Esophagus muscularis mucosa (tissue), 4 donors: ENCODE measurements at regions not wholly inside any gene's neighbourhood (a gene's known extent, or its start where the extent isn't known, plus 50 kb on each side); places are given as distances from the start of the nearest gene placed in this dataset.

Source experiments
- DNase-seq: peaks from one replicate; pipeline ENCODE4 v3.0.0-alpha.2; 2017; ENCODE audit errors: extremely low spot score
- H3K27ac ChIP-seq, 4 donors: fragments of 200-600 bp; sonication (generic); replicated peaks in 1 of 4; 1 replicate in 3 of 4; 2 replicates in 1 of 4; pipeline ENCODE4 v1.5.1; 2016 to 2019; ENCODE audit warnings: mild to moderate bottlenecking in 1 of 4
- H3K27me3 ChIP-seq, 4 donors: fragments of 200-600 bp; sonication (generic); one replicate each; pipeline versions ENCODE4 v1.5.1 to v1.6.0; 2016 to 2019
- H3K36me3 ChIP-seq, 4 donors: fragments of 200-600 bp; sonication (generic); one replicate each; pipeline ENCODE4 v1.5.1; 2016 to 2019
- H3K4me1 ChIP-seq, 4 donors: fragments of 200-600 bp; sonication (generic); one replicate each; pipeline ENCODE4 v1.5.1; 2016 to 2019
- H3K4me3 ChIP-seq, 4 donors: fragments of 200-600 bp; sonication (generic); 1 replicate in 2 of 4; 2 replicates in 2 of 4; pipeline ENCODE4 v1.5.1; 2016 to 2019; ENCODE audit warnings: mild to moderate bottlenecking in 4 of 4, moderate library complexity in 1 of 4
- H3K9me3 ChIP-seq, 4 donors: fragments of 200-600 bp; sonication (generic); 1 replicate in 3 of 4; 2 replicates in 1 of 4; pipeline ENCODE4 v1.5.1; 2016 to 2019
- EP300 ChIP-seq: sonication (generic); formaldehyde crosslinking; IDR thresholded peaks from one replicate; pipeline ENCODE4 v1.6.1; 2017; ENCODE audit warnings: antibody characterized with exemption
- POLR2A ChIP-seq: fragments of 450-650 bp; IDR thresholded peaks from one replicate; pipeline ENCODE4 v1.6.1; 2017; ENCODE audit warnings: antibody characterized with exemption, moderate library complexity, mild to moderate bottlenecking, low read depth
- POLR2AphosphoS5 ChIP-seq, 2 donors: sonication (generic); formaldehyde crosslinking; IDR thresholded peaks; one replicate each; pipeline ENCODE4 v1.6.1; 2017; ENCODE audit warnings: antibody characterized with exemption in 2 of 2
- WGBS: methylation state at CpG from one replicate; pipeline ENCODE4 v1.1.5; 2018; 5-methylcytosine and 5-hydroxymethylcytosine counted together
- intact Hi-C: fragments of 100-400 bp; cut with DNase I; formaldehyde crosslinking; loops from one replicate; pipeline ENCODE4 v1.15.1; 2023
- TF ChIP-seq, protein P1 (sequence below), 3 experiments: fragments of 200-600 bp in 2 of 3; fragments of 450-650 bp in 1 of 3; sonication (generic) in 2 of 3; IDR thresholded peaks; one replicate each; pipeline ENCODE4 v1.5.1; 2017 to 2019; ENCODE audit warnings: antibody characterized with exemption in 3 of 3, mild to moderate bottlenecking in 2 of 3, moderate library complexity in 1 of 3

DNA sequence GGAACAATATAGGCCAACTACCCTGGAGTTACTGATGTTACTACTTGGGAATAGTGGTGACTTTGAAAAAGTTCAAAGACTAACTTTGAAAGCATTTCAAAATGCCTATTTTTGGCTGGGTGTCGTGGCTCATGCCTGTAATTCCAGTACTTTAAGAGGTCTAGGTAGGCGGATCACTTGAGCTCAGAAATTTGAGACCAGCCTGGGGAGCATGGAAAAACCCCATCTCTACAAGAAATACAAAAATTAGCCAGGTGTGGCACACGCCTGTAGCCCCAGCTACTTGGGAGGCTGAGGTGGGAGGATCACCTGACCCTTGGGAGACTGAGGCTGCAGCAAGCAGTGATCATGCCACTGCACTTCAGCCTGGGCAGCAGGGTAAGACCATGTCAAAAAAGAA lies 105.3 kb downstream of the ARRDC3 start:
- DNase-seq = no peak
- H3K4me3 ChIP-seq = no peak overlapping the region
- no peak overlapping the region for H3K27ac ChIP-seq
- no peaks in the 10 kb centered on the region for H3K27me3 ChIP-seq
- intact Hi-C loops = no loop called here
- H3K4me1 ChIP-seq = peaks cover 3 to 34% (median 26%) of the 10 kb centered on the region in 4 donors
- TF ChIP-seq POLR2AphosphoS5 (IDR thresholded peaks at IDR 0.05) = no peak
- no peak for TF ChIP-seq EP300
- no peak for TF ChIP-seq POLR2A
- TF ChIP-seq, protein P1, sequence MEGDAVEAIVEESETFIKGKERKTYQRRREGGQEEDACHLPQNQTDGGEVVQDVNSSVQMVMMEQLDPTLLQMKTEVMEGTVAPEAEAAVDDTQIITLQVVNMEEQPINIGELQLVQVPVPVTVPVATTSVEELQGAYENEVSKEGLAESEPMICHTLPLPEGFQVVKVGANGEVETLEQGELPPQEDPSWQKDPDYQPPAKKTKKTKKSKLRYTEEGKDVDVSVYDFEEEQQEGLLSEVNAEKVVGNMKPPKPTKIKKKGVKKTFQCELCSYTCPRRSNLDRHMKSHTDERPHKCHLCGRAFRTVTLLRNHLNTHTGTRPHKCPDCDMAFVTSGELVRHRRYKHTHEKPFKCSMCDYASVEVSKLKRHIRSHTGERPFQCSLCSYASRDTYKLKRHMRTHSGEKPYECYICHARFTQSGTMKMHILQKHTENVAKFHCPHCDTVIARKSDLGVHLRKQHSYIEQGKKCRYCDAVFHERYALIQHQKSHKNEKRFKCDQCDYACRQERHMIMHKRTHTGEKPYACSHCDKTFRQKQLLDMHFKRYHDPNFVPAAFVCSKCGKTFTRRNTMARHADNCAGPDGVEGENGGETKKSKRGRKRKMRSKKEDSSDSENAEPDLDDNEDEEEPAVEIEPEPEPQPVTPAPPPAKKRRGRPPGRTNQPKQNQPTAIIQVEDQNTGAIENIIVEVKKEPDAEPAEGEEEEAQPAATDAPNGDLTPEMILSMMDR (IDR thresholded peaks at IDR 0.05) = no peak
- 84% methylated on average over 3 of the region's 3 CpGs for WGBS
- no peaks in the 10 kb centered on the region for H3K36me3 ChIP-seq
- no peaks in the 10 kb centered on the region for H3K9me3 ChIP-seq

- DNase-seq = no peak
- Histone ChIP-seq H3K4me1 (peaks cover 3 to 37% (median 28%) of the 10 kb centered on the region in 4 donors), H3K9me3 (no peaks in the 10 kb centered on the region), H3K27me3 (no peaks in the 10 kb centered on the region), H3K4me3 (no peak overlapping the region), H3K27ac (no peak overlapping the region), H3K36me3 (no peaks in the 10 kb centered on the region)
- TF ChIP-seq POLR2A (no peak), POLR2AphosphoS5 (IDR thresholded peaks at IDR 0.05) (no peak), EP300 (no peak)
- TF ChIP-seq, protein P1 (IDR thresholded peaks at IDR 0.05) = no peak
- 69% methylated on average over 5 of the region's 5 CpGs for WGBS
- intact Hi-C loops = no loop called here
These were observed 106.0 kb downstream of the ARRDC3 start for GRCh38 chr5:91277093-91277626.

DNA sequence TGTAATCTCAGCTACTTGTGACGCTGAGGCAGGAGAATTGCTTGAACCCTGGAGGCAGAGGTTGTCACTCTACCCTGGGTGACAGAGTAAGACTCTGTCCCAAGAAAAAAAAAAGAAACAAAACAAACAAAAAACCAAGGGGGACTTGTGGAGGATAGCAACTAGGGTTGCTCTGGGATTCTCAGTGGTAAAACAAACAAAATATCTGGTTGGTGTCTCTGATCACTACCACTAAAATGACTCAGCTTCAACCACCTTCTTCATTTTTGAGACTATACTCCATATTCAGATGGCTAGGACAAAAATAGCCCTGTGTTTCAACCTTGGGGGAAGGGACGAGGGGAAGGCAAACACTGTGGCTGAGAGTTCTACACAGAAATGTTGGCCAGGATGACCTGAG lies 110.3 kb downstream of the ARRDC3 start:
- H3K4me1 ChIP-seq = peaks cover 0 to 16% (median 7%) of the 10 kb centered on the region in 4 donors
- H3K9me3 ChIP-seq = no peaks in the 10 kb centered on the region
- H3K36me3 ChIP-seq = no peaks in the 10 kb centered on the region
- H3K27ac ChIP-seq = peak overlapping the region in 1 of 4 donors; percentile 23
- no peaks in the 10 kb centered on the region for H3K27me3 ChIP-seq
- WGBS = 61% methylated on average over 2 of the region's 2 CpGs
- intact Hi-C loops = no loop called here
- no peak overlapping the region for H3K4me3 ChIP-seq
- TF ChIP-seq, protein P1 (IDR thresholded peaks at IDR 0.05) = no peak
- no peak for TF ChIP-seq POLR2AphosphoS5 (IDR thresholded peaks at IDR 0.05)
- TF ChIP-seq POLR2A = no peak
- no peak for TF ChIP-seq EP300
- no peak for DNase-seq

- no peak overlapping the region for H3K27ac ChIP-seq
- H3K27me3 ChIP-seq = no peaks in the 10 kb centered on the region
- no peaks in the 10 kb centered on the region for H3K9me3 ChIP-seq
- no peaks in the 10 kb centered on the region for H3K36me3 ChIP-seq
- peaks cover 0 to 10% (median 5%) of the 10 kb centered on the region in 4 donors for H3K4me1 ChIP-seq
- no peak overlapping the region for H3K4me3 ChIP-seq
- DNase-seq = no peak
- intact Hi-C loops = no loop called here
- TF ChIP-seq, protein P1 (IDR thresholded peaks at IDR 0.05) = no peak
- TF ChIP-seq EP300 = no peak
- no peak for TF ChIP-seq POLR2AphosphoS5 (IDR thresholded peaks at IDR 0.05)
These were observed 111.1 kb downstream of the ARRDC3 start for GRCh38 chr5:91271999-91272398.

DNA sequence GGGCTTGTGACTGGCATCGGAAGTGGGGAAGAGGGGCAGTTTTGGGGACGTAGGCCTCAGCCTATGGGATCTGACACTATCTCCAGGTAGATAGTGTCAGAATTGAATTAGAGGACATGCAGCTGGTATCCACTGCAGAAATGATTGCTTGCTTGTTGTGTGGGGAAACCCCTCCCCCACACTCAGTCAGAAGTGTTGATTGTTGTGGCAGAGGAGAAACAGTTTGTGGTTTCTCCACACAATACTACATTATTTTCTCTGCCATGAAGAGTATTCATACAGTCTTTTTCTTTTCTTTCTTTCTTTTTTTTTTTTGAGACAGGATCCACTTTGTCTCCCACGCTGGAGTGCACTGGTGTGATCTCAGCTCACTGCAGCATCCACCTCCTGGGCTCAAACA lies 113.9 kb downstream of the ARRDC3 start:
- no peaks in the 10 kb centered on the region for H3K9me3 ChIP-seq
- H3K4me1 ChIP-seq = peaks cover 17 to 33% (median 21%) of the 10 kb centered on the region in 4 donors
- DNase-seq = no peak
- no peaks in the 10 kb centered on the region for H3K27me3 ChIP-seq
- intact Hi-C loops = no loop called here
- 96% methylated on average over 3 of the region's 3 CpGs for WGBS
- TF ChIP-seq POLR2A = no peak
- no peak for TF ChIP-seq POLR2AphosphoS5 (IDR thresholded peaks at IDR 0.05)
- no peak for TF ChIP-seq EP300
- TF ChIP-seq, protein P1 (IDR thresholded peaks at IDR 0.05) = no peak
- no peak overlapping the region for H3K27ac ChIP-seq
- no peaks in the 10 kb centered on the region for H3K36me3 ChIP-seq
- H3K4me3 ChIP-seq = no peak overlapping the region
